ENCODE measurements at regions not wholly inside any gene's neighbourhood (a gene's known extent, or its start where the extent isn't known, plus 50 kb on each side); places are given as distances from the start of the nearest gene placed in this dataset.

GRCh38 chr2:183594150-183594549 is 469.9 kb downstream of the NUP35 start:
- Histone ChIP-seq H3K9me3 (ENCODE audit: control insufficient read depth, low read length) (no peaks in the 10 kb centered on the region), H3K4me3 (ENCODE audit: insufficient read depth, low read depth, low read length) (no peak overlapping the region), H3K36me3 (ENCODE audit: control insufficient read depth, insufficient read depth, low read length) (no peaks in the 10 kb centered on the region), H3K4me1 (ENCODE audit: control insufficient read depth, insufficient read depth, low read length) (no peaks in the 10 kb centered on the region), H3K27ac (ENCODE audit: insufficient read depth, low read depth, low read length, poor library complexity, severe bottlenecking) (no peak overlapping the region), H3K27me3 (ENCODE audit: control insufficient read depth, insufficient read depth, low read length, poor library complexity, severe bottlenecking) (no peaks in the 10 kb centered on the region)
- 100% methylated on average over 1 of the region's 1 CpG; no CpG with 5 or more reads in 1 of the 2 experiments for WGBS, 2 experiments

GRCh38 chr2:183597841-183598240 is 473.6 kb downstream of the NUP35 start:
- Histone ChIP-seq H3K4me3 (ENCODE audit: insufficient read depth, low read depth, low read length) (no peak overlapping the region), H3K27ac (ENCODE audit: insufficient read depth, low read depth, low read length, poor library complexity, severe bottlenecking) (no peak overlapping the region), H3K36me3 (ENCODE audit: control insufficient read depth, insufficient read depth, low read length) (no peaks in the 10 kb centered on the region), H3K27me3 (ENCODE audit: control insufficient read depth, insufficient read depth, low read length, poor library complexity, severe bottlenecking) (no peaks in the 10 kb centered on the region), H3K9me3 (ENCODE audit: control insufficient read depth, low read length) (no peaks in the 10 kb centered on the region), H3K4me1 (ENCODE audit: control insufficient read depth, insufficient read depth, low read length) (no peaks in the 10 kb centered on the region)
- WGBS, 2 experiments, result 86 to 90% methylated on average over 1 of the region's 1 CpG

GRCh38 chr2:183604065-183604464 is 479.8 kb downstream of the NUP35 start:
- 87 to 96% methylated on average over 3 to 5 of the region's 5 CpGs for WGBS, 2 experiments
- Histone ChIP-seq H3K27me3 (ENCODE audit: control insufficient read depth, insufficient read depth, low read length, poor library complexity, severe bottlenecking) (no peaks in the 10 kb centered on the region), H3K27ac (ENCODE audit: insufficient read depth, low read depth, low read length, poor library complexity, severe bottlenecking) (no peak overlapping the region), H3K4me3 (ENCODE audit: insufficient read depth, low read depth, low read length) (no peak overlapping the region), H3K36me3 (ENCODE audit: control insufficient read depth, insufficient read depth, low read length) (no peaks in the 10 kb centered on the region), H3K4me1 (ENCODE audit: control insufficient read depth, insufficient read depth, low read length) (no peaks in the 10 kb centered on the region), H3K9me3 (ENCODE audit: control insufficient read depth, low read length) (no peaks in the 10 kb centered on the region)

GRCh38 chr2:183605440-183605839 is 481.2 kb downstream of the NUP35 start:
- WGBS, 2 experiments, result 96 to 100% methylated on average over 1 to 3 of the region's 3 CpGs
- no peaks in the 10 kb centered on the region for H3K27me3 ChIP-seq (ENCODE audit: control insufficient read depth, insufficient read depth, low read length, poor library complexity, severe bottlenecking)
- H3K4me3 ChIP-seq (ENCODE audit: insufficient read depth, low read depth, low read length), result no peak overlapping the region
- H3K27ac ChIP-seq (ENCODE audit: insufficient read depth, low read depth, low read length, poor library complexity, severe bottlenecking), result no peak overlapping the region
- H3K36me3 ChIP-seq (ENCODE audit: control insufficient read depth, insufficient read depth, low read length), result no peaks in the 10 kb centered on the region
- no peaks in the 10 kb centered on the region for H3K4me1 ChIP-seq (ENCODE audit: control insufficient read depth, insufficient read depth, low read length)
- H3K9me3 ChIP-seq (ENCODE audit: control insufficient read depth, low read length), result no peaks in the 10 kb centered on the region

- no peak overlapping the region for H3K4me3 ChIP-seq (ENCODE audit: insufficient read depth, low read depth, low read length)
- no peaks in the 10 kb centered on the region for H3K27me3 ChIP-seq (ENCODE audit: control insufficient read depth, insufficient read depth, low read length, poor library complexity, severe bottlenecking)
- no peaks in the 10 kb centered on the region for H3K36me3 ChIP-seq (ENCODE audit: control insufficient read depth, insufficient read depth, low read length)
- 86 to 93% methylated on average over 2 of the region's 2 CpGs for WGBS, 2 experiments
- H3K4me1 ChIP-seq (ENCODE audit: control insufficient read depth, insufficient read depth, low read length), result no peaks in the 10 kb centered on the region
- H3K27ac ChIP-seq (ENCODE audit: insufficient read depth, low read depth, low read length, poor library complexity, severe bottlenecking), result no peak overlapping the region
- no peaks in the 10 kb centered on the region for H3K9me3 ChIP-seq (ENCODE audit: control insufficient read depth, low read length)
Observed at GRCh38 chr2:183606022-183606717, 481.9 kb downstream of the NUP35 start.

GRCh38 chr2:183606718-183607085 is 482.5 kb downstream of the NUP35 start:
- H3K27me3 ChIP-seq (ENCODE audit: control insufficient read depth, insufficient read depth, low read length, poor library complexity, severe bottlenecking), result no peaks in the 10 kb centered on the region
- no peak overlapping the region for H3K4me3 ChIP-seq (ENCODE audit: insufficient read depth, low read depth, low read length)
- H3K36me3 ChIP-seq (ENCODE audit: control insufficient read depth, insufficient read depth, low read length), result no peaks in the 10 kb centered on the region
- 84 to 90% methylated on average over 2 to 3 of the region's 3 CpGs for WGBS, 2 experiments
- H3K27ac ChIP-seq (ENCODE audit: insufficient read depth, low read depth, low read length, poor library complexity, severe bottlenecking), result no peak overlapping the region
- no peaks in the 10 kb centered on the region for H3K4me1 ChIP-seq (ENCODE audit: control insufficient read depth, insufficient read depth, low read length)
- H3K9me3 ChIP-seq (ENCODE audit: control insufficient read depth, low read length), result no peaks in the 10 kb centered on the region

GRCh38 chr2:183607995-183608394 is 483.8 kb downstream of the NUP35 start:
- Histone ChIP-seq H3K4me3 (ENCODE audit: insufficient read depth, low read depth, low read length) (no peak overlapping the region), H3K27me3 (ENCODE audit: control insufficient read depth, insufficient read depth, low read length, poor library complexity, severe bottlenecking) (no peaks in the 10 kb centered on the region), H3K27ac (ENCODE audit: insufficient read depth, low read depth, low read length, poor library complexity, severe bottlenecking) (no peak overlapping the region), H3K9me3 (ENCODE audit: control insufficient read depth, low read length) (no peaks in the 10 kb centered on the region), H3K4me1 (ENCODE audit: control insufficient read depth, insufficient read depth, low read length) (no peaks in the 10 kb centered on the region), H3K36me3 (ENCODE audit: control insufficient read depth, insufficient read depth, low read length) (no peaks in the 10 kb centered on the region)
- WGBS, 2 experiments, result 91 to 95% methylated on average over 15 to 18 of the region's 21 CpGs

- H3K4me3 ChIP-seq (ENCODE audit: insufficient read depth, low read depth, low read length), result no peak overlapping the region
- H3K4me1 ChIP-seq (ENCODE audit: control insufficient read depth, insufficient read depth, low read length), result no peaks in the 10 kb centered on the region
- H3K27me3 ChIP-seq (ENCODE audit: control insufficient read depth, insufficient read depth, low read length, poor library complexity, severe bottlenecking), result no peaks in the 10 kb centered on the region
- H3K9me3 ChIP-seq (ENCODE audit: control insufficient read depth, low read length), result no peaks in the 10 kb centered on the region
- no peaks in the 10 kb centered on the region for H3K36me3 ChIP-seq (ENCODE audit: control insufficient read depth, insufficient read depth, low read length)
- WGBS, 2 experiments, result 86 to 100% methylated on average over 1 of the region's 1 CpG
- H3K27ac ChIP-seq (ENCODE audit: insufficient read depth, low read depth, low read length, poor library complexity, severe bottlenecking), result no peak overlapping the region
Observed at GRCh38 chr2:183608747-183609146, 484.5 kb downstream of the NUP35 start.

GRCh38 chr2:183610724-183611123 is 486.5 kb downstream of the NUP35 start:
- no peaks in the 10 kb centered on the region for H3K36me3 ChIP-seq (ENCODE audit: control insufficient read depth, insufficient read depth, low read length)
- WGBS, 2 experiments, result 55 to 70% methylated on average over 2 of the region's 2 CpGs
- no peak overlapping the region for H3K27ac ChIP-seq (ENCODE audit: insufficient read depth, low read depth, low read length, poor library complexity, severe bottlenecking)
- no peak overlapping the region for H3K4me3 ChIP-seq (ENCODE audit: insufficient read depth, low read depth, low read length)
- H3K27me3 ChIP-seq (ENCODE audit: control insufficient read depth, insufficient read depth, low read length, poor library complexity, severe bottlenecking), result no peaks in the 10 kb centered on the region
- H3K9me3 ChIP-seq (ENCODE audit: control insufficient read depth, low read length), result no peaks in the 10 kb centered on the region
- no peaks in the 10 kb centered on the region for H3K4me1 ChIP-seq (ENCODE audit: control insufficient read depth, insufficient read depth, low read length)

- H3K4me3 ChIP-seq (ENCODE audit: insufficient read depth, low read depth, low read length), result no peak overlapping the region
- H3K9me3 ChIP-seq (ENCODE audit: control insufficient read depth, low read length), result no peaks in the 10 kb centered on the region
- no peak overlapping the region for H3K27ac ChIP-seq (ENCODE audit: insufficient read depth, low read depth, low read length, poor library complexity, severe bottlenecking)
- no peaks in the 10 kb centered on the region for H3K4me1 ChIP-seq (ENCODE audit: control insufficient read depth, insufficient read depth, low read length)
- 91 to 94% methylated on average over 3 to 5 of the region's 5 CpGs for WGBS, 2 experiments
- no peaks in the 10 kb centered on the region for H3K36me3 ChIP-seq (ENCODE audit: control insufficient read depth, insufficient read depth, low read length)
- H3K27me3 ChIP-seq (ENCODE audit: control insufficient read depth, insufficient read depth, low read length, poor library complexity, severe bottlenecking), result no peaks in the 10 kb centered on the region
Observed at GRCh38 chr2:183614799-183615435, 490.7 kb downstream of the NUP35 start.
